ENCODE measurements at regions not wholly inside any gene's neighbourhood (a gene's known extent, or its start where the extent isn't known, plus 50 kb on each side); places are given as distances from the start of the nearest gene placed in this dataset.

- ChIA-PET POLR2A (no interaction called here), CTCF (no interaction called here)
- Histone ChIP-seq H3K4me1 (ENCODE audit: control insufficient read depth, insufficient read depth, low read length) (no peaks in the 10 kb centered on the region), H3K36me3 (ENCODE audit: control insufficient read depth in 2 of 2, insufficient read depth in 1 of 2, low read length in 2 of 2) (no peaks in the 10 kb centered on the region), H3K9me3 (ENCODE audit: control insufficient read depth, insufficient read depth, low read depth, low read length) (no peaks in the 10 kb centered on the region), H3K4me3 (ENCODE audit: low read depth, low read length) (no peak overlapping the region), H3K27ac (ENCODE audit: extremely low read depth, low read depth, low read length) (no peak overlapping the region)
- TF ChIP-seq MZF1 (tag by site-specific recombination; IDR thresholded peaks at IDR 0.05; ENCODE audit: borderline replicate concordance) (no peak), ZNF133 (tag by site-specific recombination; IDR thresholded peaks at IDR 0.05) (no peak), OSR2 (tag by site-specific recombination; IDR thresholded peaks at IDR 0.05) (no peak), ZFHX2 (tag by site-specific recombination; conservative IDR thresholded peaks at IDR 0.05) (no peak), SP3 (tag by site-specific recombination; IDR thresholded peaks at IDR 0.05) (no peak), FEZF1 (tag by site-specific recombination; IDR thresholded peaks at IDR 0.05) (no peak), ATF2 (tag by site-specific recombination; IDR thresholded peaks at IDR 0.05; ENCODE audit: low read depth) (no peak), KLF17 (tag by site-specific recombination; IDR thresholded peaks at IDR 0.05) (no peak), ZNF211 (tag by site-specific recombination; IDR thresholded peaks at IDR 0.05; ENCODE audit: low read depth) (no peak), HOXA7 (CRISPR knock-in tag; IDR thresholded peaks at IDR 0.05; ENCODE audit: borderline replicate concordance) (no peak), ZNF658 (tag by site-specific recombination; IDR thresholded peaks at IDR 0.05) (no peak), ZNF114 (tag by site-specific recombination; IDR thresholded peaks at IDR 0.05) (no peak)
These were observed 102.5 kb upstream of the UNC13C start for GRCh38 chr15:53875711-53876110.

GRCh38 chr15:53875139-53875538, 103.1 kb upstream of the UNC13C start:
- ChIA-PET POLR2A (no interaction called here), CTCF (no interaction called here)
- no peaks in the 10 kb centered on the region for H3K9me3 ChIP-seq (ENCODE audit: control insufficient read depth, insufficient read depth, low read depth, low read length)
- TF ChIP-seq ZNF837 (tag by site-specific recombination; IDR thresholded peaks at IDR 0.05) (no peak), SCRT2 (tag by site-specific recombination; IDR thresholded peaks at IDR 0.05) (0 out of 2 replicates have a peak, but pooled peaks have one; percentile 18)
- H3K27ac ChIP-seq (ENCODE audit: extremely low read depth, low read depth, low read length), result no peak overlapping the region
- no peaks in the 10 kb centered on the region for H3K36me3 ChIP-seq (ENCODE audit: control insufficient read depth in 2 of 2, insufficient read depth in 1 of 2, low read length in 2 of 2)
- H3K4me3 ChIP-seq (ENCODE audit: low read depth, low read length), result no peak overlapping the region
- H3K4me1 ChIP-seq (ENCODE audit: control insufficient read depth, insufficient read depth, low read length), result no peaks in the 10 kb centered on the region

GRCh38 chr15:53872410-53872809, 105.8 kb upstream of the UNC13C start:
- Histone ChIP-seq H3K9me3 (ENCODE audit: control insufficient read depth, insufficient read depth, low read depth, low read length) (no peaks in the 10 kb centered on the region), H3K27ac (ENCODE audit: extremely low read depth, low read depth, low read length) (no peak overlapping the region), H3K36me3 (ENCODE audit: control insufficient read depth in 2 of 2, insufficient read depth in 1 of 2, low read length in 2 of 2) (no peaks in the 10 kb centered on the region), H3K4me3 (ENCODE audit: low read depth, low read length) (no peak overlapping the region), H3K4me1 (ENCODE audit: control insufficient read depth, insufficient read depth, low read length) (no peaks in the 10 kb centered on the region)
- ChIA-PET CTCF (no interaction called here), POLR2A (no interaction called here)
- TF ChIP-seq SCRT2 (tag by site-specific recombination; IDR thresholded peaks at IDR 0.05) (peak; percentile 63; the same call in 1 of the 2 replicates), ELK4 (IDR thresholded peaks at IDR 0.05; ENCODE audit: borderline replicate concordance, low read depth, low read length) (no peak)

- no peak overlapping the region for H3K4me3 ChIP-seq (ENCODE audit: low read depth, low read length)
- no peak overlapping the region for H3K27ac ChIP-seq (ENCODE audit: extremely low read depth, low read depth, low read length)
- no peak for TF ChIP-seq INSM2 (tag by site-specific recombination; IDR thresholded peaks at IDR 0.05)
- no peak for TF ChIP-seq RBAK (tag by site-specific recombination; IDR thresholded peaks at IDR 0.05)
- H3K4me1 ChIP-seq (ENCODE audit: control insufficient read depth, insufficient read depth, low read length), result no peaks in the 10 kb centered on the region
- POLR2A ChIA-PET, result no interaction called here
- no peaks in the 10 kb centered on the region for H3K9me3 ChIP-seq (ENCODE audit: control insufficient read depth, insufficient read depth, low read depth, low read length)
- CTCF ChIA-PET, result interaction anchor here (0.6 kb wide), 1 partner anchor 18 kb away, joined by 3 read pairs; no protein-coding TSS in a partner anchor
- no peaks in the 10 kb centered on the region for H3K36me3 ChIP-seq (ENCODE audit: control insufficient read depth in 2 of 2, insufficient read depth in 1 of 2, low read length in 2 of 2)
These were observed 108.5 kb upstream of the UNC13C start for GRCh38 chr15:53869806-53870073.

Measured in HEK293 (cell line).